NAMALWA (cell line): ENCODE measurements at regions not wholly inside any gene's neighbourhood (a gene's known extent, or its start where the extent isn't known, plus 50 kb on each side); places are given as distances from the start of the nearest gene placed in this dataset.

Experiments used
- DNase-seq: peaks from one replicate; pipeline ENCODE4 v3.0.0-alpha.2; 2015; ENCODE audit warnings: low spot score

DNA sequence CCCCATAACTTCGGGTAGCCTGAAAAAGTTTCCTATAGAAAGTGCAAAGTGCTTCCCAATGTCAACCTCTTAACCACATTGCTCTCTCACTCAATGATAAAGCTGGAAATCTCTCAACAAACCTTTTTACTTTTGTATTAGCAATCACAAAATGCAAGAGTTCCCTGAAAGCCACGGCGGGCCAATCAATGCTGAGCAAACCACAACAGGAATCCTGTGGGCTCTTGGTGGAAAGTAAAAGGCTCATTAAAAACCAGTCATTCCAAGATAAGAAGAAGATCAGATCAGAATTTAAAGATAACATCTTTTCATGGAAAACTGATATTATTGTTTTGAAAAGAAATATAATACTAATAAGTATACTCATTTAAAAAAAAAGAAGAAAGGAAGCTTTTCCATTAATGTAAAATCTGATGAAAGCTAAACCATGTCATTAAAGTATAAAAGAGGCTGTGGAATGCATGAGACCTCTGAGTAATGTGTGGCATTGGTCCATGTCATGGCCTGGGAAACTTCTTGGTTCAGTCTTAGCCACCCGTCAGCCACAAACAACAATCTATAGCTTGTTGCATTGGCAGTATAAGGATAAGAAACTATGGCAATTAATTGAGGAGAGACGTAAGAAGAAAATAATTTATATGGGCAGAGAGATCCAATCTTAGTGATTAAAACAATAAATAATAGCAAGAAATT lies 1066.1 kb upstream of the SORCS1 start:
- DNase-seq, result no peak

DNA sequence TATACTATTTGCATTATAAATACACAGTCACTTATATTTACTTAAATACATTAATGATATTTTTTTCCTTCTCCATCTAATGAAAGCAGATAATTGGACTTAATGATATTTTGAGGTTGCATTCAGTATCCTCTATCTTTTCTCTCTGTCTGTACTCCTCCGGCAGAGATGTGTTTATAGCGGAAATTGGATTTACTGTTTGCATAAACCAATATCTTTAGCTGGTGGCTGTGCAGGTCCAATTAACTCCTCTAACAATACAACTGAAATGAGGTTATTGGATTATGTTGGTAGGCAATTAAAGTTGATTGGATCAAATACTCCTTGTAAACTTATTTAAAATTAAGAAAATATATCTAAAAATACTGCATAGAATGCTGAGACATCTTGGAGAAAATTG lies 1044.2 kb upstream of the SORCS1 start:
- no peak for DNase-seq

DNA sequence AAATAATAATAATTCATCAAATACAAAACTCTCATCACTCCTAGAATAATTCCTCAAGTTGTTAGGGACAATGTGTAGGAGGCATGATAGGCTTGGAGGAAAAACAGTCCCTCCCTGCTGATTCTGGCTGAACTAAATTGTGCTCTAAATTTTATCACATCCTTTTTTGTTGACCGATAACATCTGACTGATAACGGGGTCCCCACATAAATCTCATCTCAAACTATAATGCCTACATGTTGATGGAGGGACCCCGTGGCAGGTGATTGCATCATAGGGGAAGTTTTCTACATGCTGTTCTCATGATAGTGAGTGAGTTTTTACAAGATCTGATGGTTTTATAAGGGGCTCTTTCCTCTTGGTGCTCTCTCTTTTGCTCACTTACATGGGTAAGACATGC lies 1043.5 kb upstream of the SORCS1 start:
- DNase-seq, result no peak

DNA sequence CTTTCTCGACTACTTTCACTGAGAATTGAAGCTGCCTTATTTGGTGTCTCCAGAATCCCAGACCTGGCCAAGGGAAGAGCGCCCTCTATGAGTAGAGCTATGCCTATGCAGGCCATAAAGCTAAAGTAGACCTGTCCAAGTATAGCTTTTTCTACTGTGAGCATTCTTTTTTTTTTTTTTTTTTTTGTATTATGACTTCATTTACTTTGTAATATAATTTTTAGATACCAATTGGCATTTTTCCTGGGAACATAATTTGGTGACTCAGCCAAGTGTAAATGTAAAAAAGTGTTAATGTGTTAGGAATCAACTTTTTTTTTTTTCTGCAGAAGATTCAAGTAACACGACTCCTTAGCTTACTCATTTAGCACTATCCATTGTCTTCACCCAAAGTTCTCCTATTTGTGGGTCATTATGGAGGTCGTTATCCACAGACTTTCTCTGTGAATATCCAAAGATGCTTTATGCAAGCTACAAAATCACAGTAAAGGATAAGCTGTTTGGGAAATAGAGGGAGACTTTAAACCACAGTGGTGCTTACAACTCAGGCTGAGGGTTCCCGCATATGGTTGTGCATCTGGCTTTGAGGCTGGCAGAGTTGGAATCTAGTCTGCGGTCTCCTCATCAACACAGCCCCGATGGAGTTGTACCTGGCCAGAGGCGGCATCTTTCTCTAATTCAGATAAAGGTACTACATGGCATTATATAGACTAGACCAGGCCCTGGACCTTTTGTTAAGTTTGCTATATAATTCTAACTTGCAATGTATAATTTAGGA lies 1040.2 kb upstream of the SORCS1 start:
- DNase-seq, result peak; percentile 59

DNA sequence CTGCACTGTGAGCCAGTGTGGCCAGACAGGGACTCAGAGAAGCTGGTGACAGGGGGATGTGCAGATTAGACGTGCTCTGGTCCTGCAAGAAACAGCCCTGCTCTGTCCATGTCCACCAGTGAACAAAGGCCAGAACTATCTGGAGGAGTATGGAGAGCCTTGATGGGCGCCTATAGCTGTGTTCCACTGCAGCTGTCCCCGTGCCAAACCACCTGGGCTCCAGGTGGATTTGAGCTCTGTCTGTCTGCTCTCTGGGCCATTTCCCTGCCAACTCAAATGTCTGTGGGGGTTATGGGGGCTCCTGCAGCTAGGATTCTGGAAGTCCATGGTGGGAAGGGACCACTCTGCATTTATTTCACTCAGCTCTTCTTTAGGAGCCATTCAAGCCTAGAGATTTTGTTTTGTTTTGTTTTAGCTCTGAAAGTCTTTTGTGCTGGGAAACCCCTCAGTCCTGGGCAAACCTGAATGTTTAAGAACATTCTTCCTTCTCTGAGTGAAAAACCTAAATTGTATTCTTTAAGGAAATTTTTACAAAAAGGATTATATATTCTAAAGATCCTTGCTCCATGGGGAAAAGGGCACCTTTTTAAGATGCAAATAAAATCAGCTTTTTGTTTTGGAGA lies 1039.5 kb upstream of the SORCS1 start:
- no peak for DNase-seq

DNA sequence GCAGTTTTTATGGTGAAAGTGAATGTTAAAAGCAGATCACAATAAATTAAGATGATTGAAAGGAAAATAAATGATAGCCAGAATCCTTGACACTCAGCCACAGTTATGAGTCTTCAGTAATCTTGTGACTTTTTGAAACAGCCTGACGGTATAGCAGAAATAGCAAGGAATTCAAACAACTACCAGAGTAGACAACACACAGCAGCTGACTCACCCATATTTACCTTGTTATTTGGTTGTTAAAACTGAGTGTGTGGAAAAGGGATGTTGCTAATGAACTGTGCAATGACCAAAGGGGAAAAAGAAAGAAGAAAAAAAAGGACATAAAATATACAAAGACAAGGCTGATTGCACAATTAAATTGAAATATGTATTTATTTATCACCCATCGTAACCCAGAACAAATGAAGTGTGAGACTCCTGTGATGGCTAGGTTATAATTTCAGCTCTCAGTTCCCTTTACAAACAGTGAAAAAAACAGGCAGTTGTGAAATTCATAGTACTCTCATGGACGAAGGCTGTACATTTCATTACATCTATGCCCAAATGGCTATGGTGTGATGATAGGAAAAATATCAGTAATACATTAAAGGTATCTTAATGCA lies 1023.0 kb upstream of the SORCS1 start:
- no peak for DNase-seq

DNA sequence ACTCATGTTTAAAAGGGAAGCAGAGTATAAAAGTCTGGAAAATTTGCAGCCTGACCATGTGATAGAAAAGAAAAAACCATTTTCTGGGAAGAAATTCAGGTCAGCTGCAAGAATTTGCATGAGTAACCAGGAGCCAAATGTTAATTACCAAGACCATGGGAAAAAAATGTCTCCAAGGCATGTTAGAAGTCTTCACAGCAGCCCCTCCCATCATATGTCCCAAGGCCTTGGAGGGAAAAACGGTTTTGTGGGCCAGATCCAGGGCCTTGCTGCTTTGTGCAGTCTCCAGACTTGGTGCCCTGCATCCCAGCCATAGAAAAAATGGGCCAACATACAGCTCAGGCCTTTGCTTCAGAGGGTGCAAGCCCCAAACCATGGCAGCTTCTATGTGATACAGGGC lies 1019.6 kb upstream of the SORCS1 start:
- no peak for DNase-seq

DNA sequence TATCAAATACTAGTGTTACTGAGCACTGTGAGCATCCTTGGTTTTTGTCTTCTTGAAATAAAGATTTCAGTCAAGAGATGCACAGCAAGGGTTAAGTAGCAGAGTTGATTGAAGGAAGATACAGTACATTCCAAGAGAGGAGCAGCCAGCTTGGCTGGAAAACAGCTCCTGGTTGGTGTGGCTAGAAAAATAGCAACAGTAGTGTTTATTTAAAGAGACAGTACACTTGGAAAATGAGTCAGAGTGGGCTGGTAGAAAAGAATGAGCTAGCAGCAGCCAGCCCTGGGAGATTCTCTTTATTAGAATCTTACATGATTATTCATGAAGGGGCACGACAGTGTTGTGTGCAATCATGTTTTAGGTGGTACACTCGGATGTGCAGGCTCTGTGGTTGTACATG lies 1016.4 kb upstream of the SORCS1 start:
- DNase-seq, result no peak

DNA sequence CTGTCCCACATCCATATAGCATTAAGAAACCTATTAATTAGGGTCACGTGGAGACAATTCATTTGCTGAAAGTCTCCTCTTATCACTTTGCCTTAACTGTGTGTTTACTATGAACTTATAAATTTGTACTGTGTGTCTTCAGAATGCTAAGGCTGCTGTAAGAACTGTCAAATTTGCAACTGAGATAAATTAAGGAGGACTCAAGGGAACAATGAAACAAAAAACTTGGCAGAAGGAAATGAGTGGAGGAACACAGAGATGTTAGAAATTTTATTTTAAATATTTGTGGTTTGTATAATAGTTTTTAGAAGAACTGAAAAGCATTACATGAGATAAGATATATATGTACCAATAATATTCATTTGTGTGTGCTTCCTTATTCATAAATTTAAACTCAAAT lies 1005.3 kb upstream of the SORCS1 start:
- DNase-seq, result no peak

DNA sequence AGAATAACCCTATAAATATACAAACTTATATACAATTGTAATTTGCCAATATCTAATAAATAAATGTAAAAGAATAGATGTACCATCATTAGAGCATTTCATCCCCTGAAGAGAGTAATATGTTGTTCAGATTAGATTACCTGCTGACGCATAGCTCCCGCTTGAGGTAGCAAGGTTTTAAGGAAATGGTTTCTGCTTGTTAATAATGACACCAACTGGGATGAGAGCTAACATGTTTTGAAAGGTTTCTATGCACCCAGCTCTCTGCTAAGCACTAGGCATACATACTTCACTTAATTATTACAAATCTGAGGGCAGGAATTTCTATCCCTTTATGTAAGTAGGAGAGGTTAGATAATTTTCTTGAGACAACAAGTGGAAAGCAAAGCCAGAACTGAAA lies 1003.3 kb upstream of the SORCS1 start:
- DNase-seq, result no peak

DNA sequence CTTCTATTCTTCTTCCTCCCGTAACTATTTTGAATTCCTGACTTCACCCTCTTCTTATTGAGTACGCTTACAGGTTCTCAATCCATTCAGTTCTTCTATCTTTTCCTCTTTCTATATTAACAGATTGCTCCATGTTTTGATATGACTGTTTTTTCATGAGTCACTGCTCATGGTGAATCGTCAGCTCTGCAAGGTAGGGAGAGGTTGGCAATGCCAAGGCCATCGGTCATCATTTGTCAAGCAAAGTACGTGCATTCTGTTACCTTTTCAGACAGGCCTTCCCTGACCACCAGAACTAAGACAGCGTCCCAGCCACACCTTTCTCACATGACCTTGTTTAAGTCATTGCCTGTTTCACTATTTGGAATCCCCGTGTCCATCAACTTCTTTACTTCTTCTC lies 1001.9 kb upstream of the SORCS1 start:
- DNase-seq, result no peak

DNA sequence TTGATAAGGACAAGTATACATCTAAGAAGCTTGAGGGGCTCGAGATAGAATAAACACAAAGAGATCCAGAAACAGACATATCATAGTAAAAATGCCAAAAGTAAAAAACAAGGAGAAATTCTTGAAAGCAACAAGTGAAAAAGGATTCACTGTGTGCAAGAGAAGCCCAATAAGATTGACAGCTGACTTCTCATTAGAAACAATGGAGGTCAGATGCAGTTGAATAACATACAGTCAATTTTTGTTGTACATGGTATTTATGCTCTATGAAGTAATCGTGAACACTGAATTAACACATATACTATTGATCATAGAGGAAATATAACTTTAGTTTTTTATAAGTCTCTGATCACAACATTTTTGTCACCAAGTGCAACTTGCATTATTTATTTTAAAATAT lies 982.8 kb upstream of the SORCS1 start:
- DNase-seq, result no peak

DNA sequence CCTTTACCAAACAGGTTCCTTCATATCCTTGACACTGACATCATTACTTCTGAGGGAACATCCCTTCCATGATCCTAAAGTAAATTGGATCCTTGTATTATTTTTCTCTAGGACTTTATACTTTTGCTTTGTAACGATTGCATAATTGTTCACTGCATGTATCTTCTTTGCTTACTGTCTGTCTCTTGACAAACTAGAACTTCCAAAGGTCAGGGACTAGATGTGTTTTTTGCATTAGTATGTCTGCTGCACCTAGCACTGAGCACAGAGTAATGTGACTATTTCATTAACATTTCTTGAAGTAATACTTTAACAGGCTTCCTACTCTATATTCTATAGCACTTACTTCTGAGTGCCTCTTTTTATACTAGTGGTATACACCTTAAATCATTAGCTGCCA lies 976.6 kb upstream of the SORCS1 start:
- no peak for DNase-seq

DNA sequence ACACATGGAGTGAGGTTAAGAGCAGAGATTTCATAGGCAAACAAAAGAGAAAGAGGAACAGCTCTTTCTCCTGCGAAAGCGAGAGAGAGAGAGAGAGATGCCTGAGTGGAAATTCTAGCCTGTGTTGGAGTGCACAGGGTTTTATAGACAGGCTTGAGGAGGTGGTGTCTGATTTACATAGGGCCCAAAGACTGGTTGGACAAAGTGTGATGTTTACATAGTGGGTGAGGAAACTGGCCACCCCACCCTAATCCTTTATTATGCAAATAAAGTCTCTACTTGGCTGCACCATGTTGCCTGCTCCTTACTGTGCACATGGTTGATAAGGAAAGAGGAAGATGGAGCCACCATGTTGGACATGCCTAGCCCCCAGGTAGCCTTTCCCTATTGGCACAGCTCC lies 967.8 kb upstream of the SORCS1 start:
- DNase-seq, result no peak

DNA sequence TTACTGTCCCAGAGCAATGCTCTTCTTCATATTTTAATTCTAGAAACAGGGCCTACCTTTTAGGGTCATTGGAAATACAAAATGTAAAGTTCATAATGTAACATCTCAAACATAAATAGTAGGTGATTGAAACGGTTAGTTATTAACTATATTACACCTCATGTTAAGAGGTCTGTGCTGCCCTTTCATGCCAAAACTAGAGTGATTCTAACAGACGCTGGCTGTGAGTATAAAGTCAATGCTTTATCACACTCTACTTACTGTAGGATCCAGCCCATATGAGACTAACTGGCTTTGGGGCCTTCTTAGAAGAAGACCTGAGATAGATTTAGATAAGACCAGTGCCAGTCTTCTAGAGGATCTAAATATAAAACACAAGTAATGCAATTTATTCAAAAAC lies 966.1 kb upstream of the SORCS1 start:
- DNase-seq, result no peak

DNA sequence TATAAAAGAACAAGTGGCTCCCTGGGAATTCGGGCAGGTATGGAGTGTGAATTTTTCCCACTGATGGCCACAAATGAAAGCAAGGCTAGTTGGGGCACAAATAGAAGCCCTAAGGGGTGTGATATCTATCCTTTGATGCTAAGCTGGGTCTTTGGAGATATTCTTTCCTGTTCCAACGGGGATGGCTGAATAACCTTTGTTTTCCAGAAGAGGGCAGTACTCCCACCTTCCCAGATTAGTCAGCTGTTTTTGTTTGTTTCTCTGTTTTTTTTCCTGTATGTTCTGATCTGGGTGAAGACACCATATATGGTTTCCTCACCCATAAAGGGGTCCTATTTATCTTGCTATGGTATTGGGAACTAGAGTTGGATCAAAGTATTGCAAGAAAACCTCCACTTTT lies 947.7 kb upstream of the SORCS1 start:
- DNase-seq, result peak; percentile 4

DNA sequence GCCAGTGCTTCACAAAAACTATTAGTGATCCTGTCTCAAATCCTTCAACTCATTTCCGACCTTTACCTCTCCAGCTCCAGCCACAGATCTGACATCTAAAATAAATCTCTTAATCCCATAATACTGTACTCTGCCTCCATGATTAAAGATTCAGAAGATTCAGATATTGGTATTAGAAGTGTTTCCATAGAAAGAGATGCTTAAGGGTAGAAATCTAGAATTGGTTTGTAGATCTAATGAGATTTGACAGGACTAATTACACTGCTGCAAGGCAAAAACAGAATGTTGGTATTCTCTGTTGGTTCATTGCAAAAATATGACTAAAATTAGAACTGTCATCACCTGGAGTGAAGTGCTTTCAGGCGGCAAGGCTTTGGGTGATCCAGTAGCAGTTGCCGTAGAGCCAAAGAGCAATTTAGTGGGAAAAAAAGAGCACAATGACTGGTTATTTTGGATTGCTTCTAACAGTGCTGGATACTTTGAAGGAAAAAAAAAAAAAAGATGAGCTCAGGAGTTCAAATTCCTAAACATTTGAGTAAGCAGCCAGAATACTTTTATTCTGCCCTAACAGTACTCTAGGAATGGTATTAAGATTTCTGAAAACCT lies 940.1 kb upstream of the SORCS1 start:
- DNase-seq, result no peak

DNA sequence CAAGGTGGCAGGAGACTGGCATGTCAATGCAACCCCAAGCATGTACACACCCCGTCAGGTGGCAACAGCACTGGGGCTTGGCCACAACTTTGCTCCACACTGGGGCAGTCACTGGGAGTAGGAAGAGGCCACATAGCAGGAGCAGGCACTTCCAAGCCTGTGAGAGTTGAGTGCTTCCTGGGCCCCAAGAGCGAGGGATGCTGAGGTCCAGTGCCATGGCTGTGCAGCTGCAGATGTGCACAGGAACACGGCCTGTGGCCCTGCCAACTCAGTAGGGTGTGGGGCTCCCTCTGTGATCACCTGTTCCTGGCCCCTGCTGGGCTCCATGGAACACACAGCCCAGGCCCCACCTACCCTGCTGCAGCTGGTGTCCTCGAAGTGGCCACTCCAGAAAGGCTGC lies 932.8 kb upstream of the SORCS1 start:
- DNase-seq, result no peak

DNA sequence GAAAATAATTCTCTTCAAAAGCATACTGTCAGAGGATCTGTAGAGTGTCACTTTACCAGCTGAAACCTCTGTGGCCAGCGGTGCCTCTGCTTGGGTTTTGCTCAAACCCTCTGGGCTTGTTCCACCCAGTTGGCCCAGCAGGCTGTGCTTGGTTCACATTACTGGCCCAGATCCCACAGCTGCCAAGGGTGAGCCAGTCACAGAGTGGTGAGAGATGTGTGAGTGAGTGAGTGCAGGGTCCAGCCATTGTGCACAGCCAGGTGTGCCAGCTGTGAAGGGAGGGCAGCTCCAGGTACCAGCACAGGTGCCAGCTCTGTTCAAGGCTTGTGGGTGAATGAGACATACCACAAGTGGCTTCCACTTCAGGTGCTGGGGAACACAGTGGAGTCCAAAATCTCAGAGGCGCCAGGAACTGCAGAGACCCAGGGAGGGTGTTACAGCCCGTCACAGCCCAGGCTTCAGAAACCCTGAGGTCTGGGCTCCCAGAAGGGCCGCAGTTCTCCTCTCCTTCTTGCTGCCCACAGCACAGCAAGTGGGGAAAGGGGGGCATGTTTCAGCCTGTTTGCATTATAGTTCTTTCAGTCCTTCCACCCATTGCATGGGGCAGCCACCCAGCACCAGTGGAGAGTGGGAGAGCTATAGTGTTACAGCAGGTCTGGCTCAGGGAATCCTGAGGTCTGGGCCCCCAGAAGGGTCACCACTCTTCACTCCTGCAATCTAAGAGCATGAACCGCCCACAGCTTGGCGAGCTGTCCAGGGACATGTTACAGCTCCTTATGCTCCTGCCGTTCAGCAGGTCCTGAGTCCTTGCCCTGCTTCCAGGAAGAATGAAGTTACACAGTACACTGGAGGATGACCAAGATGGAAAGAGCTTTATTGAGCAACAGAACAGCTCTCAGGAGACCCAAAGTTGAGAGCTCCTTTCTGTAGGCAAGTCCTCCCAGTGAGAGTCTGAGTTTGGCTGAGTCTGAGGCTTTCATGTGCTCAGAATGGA lies 931.7 kb upstream of the SORCS1 start:
- DNase-seq, result no peak

DNA sequence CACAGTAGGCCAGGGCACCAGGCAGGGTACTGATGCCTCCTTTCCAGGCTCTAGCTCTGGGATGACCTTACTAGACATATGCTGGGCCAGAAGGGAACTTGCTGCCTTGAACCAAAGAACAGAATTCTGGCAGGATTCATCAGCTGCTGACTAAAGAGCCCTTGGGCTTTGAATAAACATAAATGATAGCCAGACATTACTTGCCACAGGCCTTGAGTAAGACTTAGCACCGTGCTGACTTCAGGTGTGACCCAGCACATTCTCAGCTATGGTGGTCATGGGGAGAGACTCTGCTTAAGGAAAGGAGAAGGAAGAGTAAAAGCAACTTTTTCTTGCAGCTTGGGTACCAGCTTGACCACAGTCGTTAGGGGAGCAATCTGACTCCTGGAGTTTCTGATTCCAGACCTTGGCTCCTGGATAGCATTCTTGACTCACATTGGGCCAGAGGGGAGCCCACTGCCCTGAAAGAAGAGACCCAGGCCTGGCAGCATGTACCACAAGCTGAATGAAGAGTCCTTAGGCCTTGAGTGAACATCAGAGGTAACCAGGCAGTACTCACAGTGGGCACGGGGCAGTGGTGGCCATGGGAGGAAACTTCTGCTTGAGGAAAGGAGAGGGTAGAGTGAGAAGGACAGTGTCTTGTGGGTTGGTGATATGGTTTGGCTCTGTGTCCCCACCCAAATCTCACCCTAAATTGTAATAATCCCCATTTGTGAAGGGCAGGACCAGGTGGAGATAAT lies 926.1 kb upstream of the SORCS1 start:
- no peak for DNase-seq

DNA sequence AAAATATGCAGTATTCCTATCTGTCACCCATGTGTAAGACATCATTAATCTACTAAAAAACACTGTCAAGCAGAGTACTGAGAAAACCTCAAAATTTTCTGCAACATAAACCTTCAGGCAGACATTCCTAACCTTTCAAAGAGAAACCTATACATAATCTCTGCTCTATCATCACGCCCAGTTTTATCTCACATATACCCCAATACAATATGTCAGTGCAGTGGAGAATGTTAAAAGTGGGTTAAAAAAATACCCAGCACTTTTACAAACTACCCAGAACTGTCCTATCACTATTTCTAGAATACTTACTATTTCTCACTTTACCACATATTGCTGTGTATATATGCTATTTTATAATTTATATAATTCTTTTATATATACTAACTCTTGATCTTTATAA lies 922.0 kb upstream of the SORCS1 start:
- no peak for DNase-seq
